ENCODE measurements at regions not wholly inside any gene's neighbourhood (a gene's known extent, or its start where the extent isn't known, plus 50 kb on each side); places are given as distances from the start of the nearest gene placed in this dataset.

DNA sequence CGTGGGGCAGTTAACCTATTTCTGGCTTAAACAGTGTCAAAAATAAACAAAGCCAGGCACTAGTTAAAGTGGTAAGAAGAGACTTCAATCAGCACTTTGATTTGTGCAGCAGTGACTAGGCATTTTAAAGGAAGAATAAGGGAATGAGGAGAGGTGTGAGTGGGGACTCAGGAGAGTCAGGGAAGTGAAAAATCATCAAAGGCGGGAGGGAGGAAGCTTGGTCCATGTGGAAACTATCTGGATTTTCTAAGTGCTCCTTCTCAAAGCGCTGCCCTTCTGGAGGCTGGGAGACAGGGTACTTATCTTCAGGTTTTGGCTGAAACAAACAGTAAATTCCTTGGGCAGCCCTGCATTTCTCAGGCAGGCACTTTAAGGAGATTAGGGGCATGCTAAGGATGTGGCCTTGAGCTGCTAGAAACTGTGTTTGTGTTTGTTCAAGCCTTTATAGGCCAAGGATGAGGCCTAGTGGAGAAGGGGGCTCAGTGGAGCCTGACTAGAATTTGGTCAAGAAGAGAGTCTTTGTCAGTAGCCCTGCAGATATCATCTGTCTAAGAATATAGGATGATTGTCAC, 486.5 kb downstream of the SIPA1L2 start:
- ChIA-PET POLR2A (no interaction called here), CTCF (no interaction called here)
- Histone ChIP-seq H4K20me1 (replicated peaks; ENCODE audit: control insufficient read depth, extremely low read depth, insufficient read depth, low read length) (no peaks in the 10 kb centered on the region), H3K36me3 (ENCODE audit: control insufficient read depth in 2 of 2, extremely low read depth in 1 of 2, insufficient read depth in 2 of 2, low read length in 2 of 2) (no peaks in the 10 kb centered on the region), H3K4me1 (ENCODE audit: control insufficient read depth, extremely low read depth, insufficient read depth, low read length) (no peaks in the 10 kb centered on the region), H3K4me3 (replicated peaks in 1 of 3; ENCODE audit: insufficient read depth in 1 of 3, low read depth in 1 of 3, low read length in 3 of 3) (no peak overlapping the region), H3K79me2 (ENCODE audit: control insufficient read depth, insufficient read depth, low read length) (no peaks in the 10 kb centered on the region), H3K9me3 (replicated peaks; ENCODE audit: control insufficient read depth, insufficient read depth, low read length) (no peaks in the 10 kb centered on the region), H2AFZ (ENCODE audit: low read depth, low read length) (peak overlapping the region; percentile 40), H3K9me1 (replicated peaks; ENCODE audit: control insufficient read depth, extremely low read depth, insufficient read depth, low read length) (no peaks in the 10 kb centered on the region), H3K4me2 (ENCODE audit: insufficient read depth, low read length) (no peak overlapping the region), H3K27ac (ENCODE audit: insufficient read depth, low read depth, low read length) (no peak overlapping the region), H3K9ac (replicated peaks; ENCODE audit: extremely low read depth, insufficient read depth, low read length) (no peak overlapping the region), H3K27me3 (ENCODE audit: control insufficient read depth in 2 of 2, insufficient read depth in 2 of 2, low read length in 2 of 2) (no peaks in the 10 kb centered on the region)
- no TSS peak for BruUV-seq (replicated peaks)
- dilution Hi-C loops (cut with MboI; ENCODE audit: extremely low pct_ligation_motif_present, low sequenced_read_pairs), result no loop called here
- FAIRE-seq (no peak), DNase-seq (ENCODE audit: low read depth, low spot score) (no peak)
- intact Hi-C loops (cut with micrococcal nuclease), result no loop called here
- TF ChIP-seq MYC (IDR thresholded peaks at IDR 0.05; ENCODE audit: low read depth, low read length) (no peak), POLR2AphosphoS5 (IDR thresholded peaks at IDR 0.05; ENCODE audit: insufficient read depth, low read depth, low read length) (no peak), GATA2 (IDR thresholded peaks at IDR 0.05; ENCODE audit: insufficient read depth, insufficient read length, low read depth, low read length) (no peak), JUN (IDR thresholded peaks at IDR 0.05; ENCODE audit: borderline replicate concordance, insufficient read depth, insufficient read length, low read depth) (no peak), FOS (IDR thresholded peaks at IDR 0.05; ENCODE audit: borderline replicate concordance, insufficient read depth, low read length) (no peak), EZH2 (IDR thresholded peaks at IDR 0.05; ENCODE audit: borderline replicate concordance, low read depth, low read length, severe bottlenecking) (no peak), POLR2A (IDR thresholded peaks at IDR 0.05; ENCODE audit: low read depth, low read length) (no peak)
- TF ChIP-seq, protein P1, sequence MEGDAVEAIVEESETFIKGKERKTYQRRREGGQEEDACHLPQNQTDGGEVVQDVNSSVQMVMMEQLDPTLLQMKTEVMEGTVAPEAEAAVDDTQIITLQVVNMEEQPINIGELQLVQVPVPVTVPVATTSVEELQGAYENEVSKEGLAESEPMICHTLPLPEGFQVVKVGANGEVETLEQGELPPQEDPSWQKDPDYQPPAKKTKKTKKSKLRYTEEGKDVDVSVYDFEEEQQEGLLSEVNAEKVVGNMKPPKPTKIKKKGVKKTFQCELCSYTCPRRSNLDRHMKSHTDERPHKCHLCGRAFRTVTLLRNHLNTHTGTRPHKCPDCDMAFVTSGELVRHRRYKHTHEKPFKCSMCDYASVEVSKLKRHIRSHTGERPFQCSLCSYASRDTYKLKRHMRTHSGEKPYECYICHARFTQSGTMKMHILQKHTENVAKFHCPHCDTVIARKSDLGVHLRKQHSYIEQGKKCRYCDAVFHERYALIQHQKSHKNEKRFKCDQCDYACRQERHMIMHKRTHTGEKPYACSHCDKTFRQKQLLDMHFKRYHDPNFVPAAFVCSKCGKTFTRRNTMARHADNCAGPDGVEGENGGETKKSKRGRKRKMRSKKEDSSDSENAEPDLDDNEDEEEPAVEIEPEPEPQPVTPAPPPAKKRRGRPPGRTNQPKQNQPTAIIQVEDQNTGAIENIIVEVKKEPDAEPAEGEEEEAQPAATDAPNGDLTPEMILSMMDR (IDR thresholded peaks at IDR 0.05; ENCODE audit: extremely low read depth in 1 of 2, insufficient read depth in 1 of 2, low read depth in 1 of 2, low read length in 2 of 2), result no peak
- TF ChIP-seq, protein P2, sequence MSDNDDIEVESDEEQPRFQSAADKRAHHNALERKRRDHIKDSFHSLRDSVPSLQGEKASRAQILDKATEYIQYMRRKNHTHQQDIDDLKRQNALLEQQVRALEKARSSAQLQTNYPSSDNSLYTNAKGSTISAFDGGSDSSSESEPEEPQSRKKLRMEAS (IDR thresholded peaks at IDR 0.05; ENCODE audit: insufficient read depth, insufficient read length), result no peak

Data from endothelial cell of umbilical vein (primary cell).